ENCODE measurements at regions not wholly inside any gene's neighbourhood (a gene's known extent, or its start where the extent isn't known, plus 50 kb on each side); places are given as distances from the start of the nearest gene placed in this dataset.

DNA sequence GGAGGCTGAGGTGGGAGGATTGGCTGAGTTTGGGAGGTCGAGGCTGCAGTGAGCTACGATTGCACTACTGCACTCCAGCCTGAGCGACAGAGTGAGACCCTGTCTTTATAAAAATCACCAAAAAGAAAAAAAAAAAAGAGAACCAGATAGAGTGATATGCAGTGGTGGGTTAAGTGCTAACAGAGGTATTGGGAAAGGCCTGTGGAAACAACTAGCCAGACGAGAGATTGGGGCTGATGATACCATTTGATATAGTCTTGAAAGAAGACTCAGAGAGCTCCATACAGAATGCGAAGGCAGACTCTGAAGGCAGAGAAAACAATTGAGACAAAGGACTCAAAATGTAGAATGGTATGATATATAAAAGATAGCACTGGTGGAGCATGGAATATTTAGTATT, 134.1 kb downstream of the CDC42EP3 start:
- TF ChIP-seq, protein P1, sequence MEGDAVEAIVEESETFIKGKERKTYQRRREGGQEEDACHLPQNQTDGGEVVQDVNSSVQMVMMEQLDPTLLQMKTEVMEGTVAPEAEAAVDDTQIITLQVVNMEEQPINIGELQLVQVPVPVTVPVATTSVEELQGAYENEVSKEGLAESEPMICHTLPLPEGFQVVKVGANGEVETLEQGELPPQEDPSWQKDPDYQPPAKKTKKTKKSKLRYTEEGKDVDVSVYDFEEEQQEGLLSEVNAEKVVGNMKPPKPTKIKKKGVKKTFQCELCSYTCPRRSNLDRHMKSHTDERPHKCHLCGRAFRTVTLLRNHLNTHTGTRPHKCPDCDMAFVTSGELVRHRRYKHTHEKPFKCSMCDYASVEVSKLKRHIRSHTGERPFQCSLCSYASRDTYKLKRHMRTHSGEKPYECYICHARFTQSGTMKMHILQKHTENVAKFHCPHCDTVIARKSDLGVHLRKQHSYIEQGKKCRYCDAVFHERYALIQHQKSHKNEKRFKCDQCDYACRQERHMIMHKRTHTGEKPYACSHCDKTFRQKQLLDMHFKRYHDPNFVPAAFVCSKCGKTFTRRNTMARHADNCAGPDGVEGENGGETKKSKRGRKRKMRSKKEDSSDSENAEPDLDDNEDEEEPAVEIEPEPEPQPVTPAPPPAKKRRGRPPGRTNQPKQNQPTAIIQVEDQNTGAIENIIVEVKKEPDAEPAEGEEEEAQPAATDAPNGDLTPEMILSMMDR (IDR thresholded peaks at IDR 0.05): no peak
- TF ChIP-seq POLR2AphosphoS5 (IDR thresholded peaks at IDR 0.05): no peak
- TF ChIP-seq POLR2A (IDR thresholded peaks at IDR 0.05): no peak

Measured in transverse colon (tissue), 4 donors.